H9 (cell line): ENCODE measurements at regions not wholly inside any gene's neighbourhood (a gene's known extent, or its start where the extent isn't known, plus 50 kb on each side); places are given as distances from the start of the nearest gene placed in this dataset.

Experiments used
- DNase-seq: peaks from one replicate; pipeline ENCODE4 v3.0.0-alpha.2; 2017
- H2AFZ ChIP-seq: one replicate; pipeline ENCODE4 v1.6.1; 2013; ENCODE audit warnings: mild to moderate bottlenecking, low read length, control low read depth, moderate library complexity
- H2AK5ac ChIP-seq: 2 replicates; pipeline ENCODE4 v1.6.1; 2013; ENCODE audit warnings: low read length, control low read depth, mixed read lengths; ENCODE audit not compliant: insufficient read length
- H2BK120ac ChIP-seq: one replicate; pipeline ENCODE4 v1.6.1; 2013; ENCODE audit warnings: low read depth, mild to moderate bottlenecking, low read length, control low read depth, inconsistent platforms; ENCODE audit not compliant: poor library complexity, severe bottlenecking
- H2BK12ac ChIP-seq: 2 replicates; pipeline ENCODE4 v1.6.1; 2013; ENCODE audit warnings: low read length, control low read depth, mixed read lengths, low read depth; ENCODE audit not compliant: insufficient read length
- H2BK15ac ChIP-seq: 2 replicates; pipeline ENCODE4 v1.6.1; 2013; ENCODE audit warnings: low read depth, low read length, control low read depth
- H2BK20ac ChIP-seq: one replicate; pipeline ENCODE4 v1.6.1; 2013; ENCODE audit warnings: low read depth, mild to moderate bottlenecking, low read length, control low read depth, inconsistent platforms; ENCODE audit not compliant: poor library complexity, severe bottlenecking
- H2BK5ac ChIP-seq: 2 replicates; pipeline ENCODE4 v1.6.1; 2013; ENCODE audit warnings: low read length, control low read depth, mixed read lengths; ENCODE audit not compliant: insufficient read length
- H3K14ac ChIP-seq: 2 replicates; pipeline ENCODE4 v1.6.1; 2013; ENCODE audit warnings: low read length, control low read depth; ENCODE audit not compliant: insufficient read depth
- H3K18ac ChIP-seq: 2 replicates; pipeline ENCODE4 v1.6.1; 2013; ENCODE audit warnings: low read depth, mild to moderate bottlenecking, mixed read lengths, low read length, control low read depth; ENCODE audit not compliant: insufficient read length
- H3K23ac ChIP-seq: 2 replicates; pipeline ENCODE4 v1.6.1; 2013; ENCODE audit warnings: low read length, control low read depth, mixed read lengths, low read depth; ENCODE audit not compliant: insufficient read length
- H3K23me2 ChIP-seq: 2 replicates; pipeline ENCODE4 v1.6.1; 2013; ENCODE audit warnings: low read depth, mild to moderate bottlenecking, mixed read lengths, low read length, control low read depth; ENCODE audit not compliant: insufficient read length, poor library complexity, severe bottlenecking
- H3K27ac ChIP-seq: 2 replicates; pipeline ENCODE4 v1.5.1; 2013; ENCODE audit warnings: low read length, control low read depth, mixed read lengths, low read depth; ENCODE audit not compliant: insufficient read length
- H3K27me3 ChIP-seq: 2 replicates; pipeline ENCODE4 v1.6.1; 2013; ENCODE audit warnings: low read length, control low read depth, inconsistent platforms; ENCODE audit not compliant: insufficient read depth
- H3K4ac ChIP-seq: 2 replicates; pipeline ENCODE4 v1.6.1; 2013; ENCODE audit warnings: low read depth, mild to moderate bottlenecking, control low read depth, inconsistent platforms, low read length, moderate library complexity
- H3K4me1 ChIP-seq: 2 replicates; pipeline ENCODE4 v1.6.1; 2013; ENCODE audit warnings: low read length, control low read depth, inconsistent platforms; ENCODE audit not compliant: insufficient read depth
- H3K4me2 ChIP-seq: 2 replicates; pipeline ENCODE4 v1.6.1; 2013; ENCODE audit warnings: low read length, control low read depth, mixed read lengths; ENCODE audit not compliant: insufficient read length, insufficient read depth
- H3K56ac ChIP-seq: 2 replicates; pipeline ENCODE4 v1.6.1; 2013; ENCODE audit warnings: low read depth, mild to moderate bottlenecking, mixed read lengths, low read length, control low read depth; ENCODE audit not compliant: insufficient read length
- H3K79me1 ChIP-seq: 2 replicates; pipeline ENCODE4 v1.6.1; 2013; ENCODE audit warnings: low read depth, mild to moderate bottlenecking, moderate library complexity, low read length, control low read depth, inconsistent platforms; ENCODE audit not compliant: insufficient read depth, poor library complexity, severe bottlenecking
- H3K79me2 ChIP-seq: 2 replicates; pipeline ENCODE4 v1.6.1; 2013; ENCODE audit warnings: low read length, control low read depth, inconsistent platforms; ENCODE audit not compliant: insufficient read depth
- H3K9ac ChIP-seq: 2 replicates; pipeline ENCODE4 v1.6.1; 2013; ENCODE audit warnings: low read length, control low read depth, mixed read lengths; ENCODE audit not compliant: insufficient read length; ENCODE audit errors: extremely low read depth
- H3K9me3 ChIP-seq: one replicate; pipeline ENCODE4 v1.6.1; 2013; ENCODE audit warnings: low read depth, low read length, inconsistent platforms; ENCODE audit not compliant: control insufficient read depth
- H3T11ph ChIP-seq: one replicate; pipeline ENCODE4 v1.6.1; 2013; ENCODE audit warnings: mild to moderate bottlenecking, low read length, control low read depth, inconsistent platforms
- H4K20me1 ChIP-seq: one replicate; pipeline ENCODE4 v1.6.1; 2013; ENCODE audit not compliant: control insufficient read depth, insufficient read length, insufficient read depth
- H4K5ac ChIP-seq: 2 replicates; pipeline ENCODE4 v1.6.1; 2013; ENCODE audit warnings: low read depth, mild to moderate bottlenecking, mixed read lengths, low read length, control low read depth; ENCODE audit not compliant: insufficient read length
- H4K8ac ChIP-seq: replicated peaks from 2 replicates; pipeline ENCODE4 v1.6.1; 2013; ENCODE audit warnings: low read length, control low read depth, mixed read lengths, low read depth; ENCODE audit not compliant: insufficient read length
- H4K91ac ChIP-seq: 2 replicates; pipeline ENCODE4 v1.6.1; 2013; ENCODE audit warnings: low read depth, mild to moderate bottlenecking, moderate library complexity, mixed read lengths, low read length, control low read depth; ENCODE audit not compliant: insufficient read length
- H3K27ac Mint-ChIP-seq, 3 experiments: 2 replicates in 2 of 3; 3 replicates in 1 of 3; pipeline ENCODE4 v1.8.0; 2020 to 2021; ENCODE audit warnings: mixed read lengths in 3 of 3, mild to moderate bottlenecking in 1 of 3, moderate library complexity in 1 of 3
- H3K27me3 Mint-ChIP-seq: 2 replicates; pipeline ENCODE4 v1.8.0; 2021; ENCODE audit warnings: low read depth, mild to moderate bottlenecking, moderate library complexity, mixed read lengths
- H3K36me3 Mint-ChIP-seq, 3 experiments: 2 replicates in 2 of 3; 3 replicates in 1 of 3; pipeline ENCODE4 v1.8.0; 2020 to 2021; ENCODE audit warnings: low read depth in 3 of 3, mixed read lengths in 3 of 3; ENCODE audit not compliant: insufficient read depth in 1 of 3
- H3K4me1 Mint-ChIP-seq, 2 experiments: 2 replicates each; pipeline ENCODE4 v1.8.0; 2020; ENCODE audit warnings: mixed read lengths in 2 of 2
- H3K4me3 Mint-ChIP-seq, 2 experiments: 2 replicates in 1 of 2; 3 replicates in 1 of 2; pipeline ENCODE4 v1.8.0; 2020 to 2021; ENCODE audit warnings: mild to moderate bottlenecking in 2 of 2, mixed read lengths in 2 of 2, moderate library complexity in 1 of 2
- H3K9me3 Mint-ChIP-seq, 2 experiments: 2 replicates in 1 of 2; 3 replicates in 1 of 2; pipeline ENCODE4 v1.8.0; 2020; ENCODE audit warnings: mild to moderate bottlenecking in 2 of 2, mixed read lengths in 2 of 2, moderate library complexity in 1 of 2
- CTCF ChIP-seq: fragments of 200-600 bp; sonication (generic); conservative IDR thresholded peaks from 3 replicates; pipeline ENCODE4 v1.8.0; 2021; ENCODE audit warnings: antibody characterized with exemption, mild to moderate bottlenecking
- WGBS: extraction: QIAGEN DNeasy Blood & Tissue Kit; methylation state at CpG from one replicate; pipeline ENCODE4 v1.1.7; 2013; ENCODE audit warnings: missing lambda C conversion rate, low lambda C conversion rate, mixed read lengths; ENCODE audit not compliant: insufficient read length; ENCODE audit errors: extremely low coverage; 5-methylcytosine and 5-hydroxymethylcytosine counted together

DNA sequence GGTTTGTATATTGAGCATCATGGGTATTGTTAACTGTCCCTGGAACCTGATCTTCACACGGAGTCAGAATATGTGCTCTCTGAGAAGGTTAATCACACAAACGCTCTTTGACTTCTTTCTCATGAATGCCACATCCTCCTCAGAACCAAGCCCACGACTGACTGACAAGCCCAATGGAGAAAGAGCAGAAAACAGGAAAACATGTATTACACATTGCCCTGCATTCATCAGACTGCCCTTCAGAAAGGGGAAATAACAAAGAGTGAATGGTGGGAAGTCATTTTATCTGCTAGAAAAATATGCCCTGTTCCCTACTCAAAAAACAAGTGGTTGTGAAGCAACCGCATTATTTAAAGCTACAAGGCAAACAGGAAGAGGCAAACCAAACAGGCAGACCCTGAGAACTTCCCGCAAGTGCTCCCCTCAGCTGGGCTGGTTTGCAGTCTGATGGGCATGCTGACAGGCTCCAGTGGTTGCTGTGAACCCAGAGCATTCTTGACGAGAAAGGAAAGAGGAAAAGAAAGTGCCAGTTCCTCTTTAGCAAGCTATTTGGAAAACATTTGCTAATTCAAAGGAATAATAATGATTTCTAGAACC is 172.9 kb upstream of the SETBP1 start:
- DNase-seq, result no peak
- Histone ChIP-seq H3K4ac (no peak overlapping the region), H2AFZ (no peak overlapping the region), H4K5ac (no peak overlapping the region), H3K79me1 (no peaks in the 10 kb centered on the region), H2BK20ac (no peak overlapping the region), H3K4me2 (no peak overlapping the region), H3K9ac (no peak overlapping the region), H3K27ac (no peak overlapping the region), H3K79me2 (no peaks in the 10 kb centered on the region), H3K14ac (no peak overlapping the region), H3K9me3 (no peaks in the 10 kb centered on the region), H2BK5ac (no peak overlapping the region), H2BK15ac (no peak overlapping the region), H3K56ac (no peak overlapping the region), H4K20me1 (no peaks in the 10 kb centered on the region), H3K23ac (no peak overlapping the region), H4K8ac (no peak overlapping the region), H3T11ph (no peak overlapping the region), H3K23me2 (no peaks in the 10 kb centered on the region), H2BK120ac (no peak overlapping the region), H3K27me3 (no peaks in the 10 kb centered on the region), H2BK12ac (no peak overlapping the region), H2AK5ac (no peak overlapping the region), H4K91ac (no peak overlapping the region), H3K4me1 (no peaks in the 10 kb centered on the region), H3K18ac (no peak overlapping the region)
- no CpG with 5 or more reads among the region's 6 CpGs for WGBS
- Mint-ChIP-seq H3K27ac (no peak overlapping the region), H3K4me3 (no peak overlapping the region), H3K4me1 (no peaks in the 10 kb centered on the region), H3K27me3 (peaks cover 2% of the 10 kb centered on the region; the same call in 1 of the 2 replicates), H3K9me3 (no peaks in the 10 kb centered on the region), H3K36me3 (no peaks in the 10 kb centered on the region)
- TF ChIP-seq CTCF, result no peak
